Omental fat pad (tissue), 3 donors: ENCODE measurements at regions not wholly inside any gene's neighbourhood (a gene's known extent, or its start where the extent isn't known, plus 50 kb on each side); places are given as distances from the start of the nearest gene placed in this dataset.

Experiments
- ATAC-seq: fragments of 150-250 bp; one replicate; pipeline ENCODE4 v1.9.1; 2016; ENCODE audit warnings: mild to moderate bottlenecking, moderate library complexity; ENCODE audit not compliant: low FRiP score
- DNase-seq: peaks from one replicate; pipeline ENCODE4 v3.0.0-alpha.2; 2019; ENCODE audit warnings: low spot score
- TF ChIP-seq, protein P1 (sequence below), 3 donors: fragments of 450-650 bp; IDR thresholded peaks; one replicate each; pipeline ENCODE4 v1.5.1; 2016 to 2017; ENCODE audit warnings: antibody characterized with exemption in 3 of 3, mild to moderate bottlenecking in 3 of 3, moderate library complexity in 2 of 3

DNA sequence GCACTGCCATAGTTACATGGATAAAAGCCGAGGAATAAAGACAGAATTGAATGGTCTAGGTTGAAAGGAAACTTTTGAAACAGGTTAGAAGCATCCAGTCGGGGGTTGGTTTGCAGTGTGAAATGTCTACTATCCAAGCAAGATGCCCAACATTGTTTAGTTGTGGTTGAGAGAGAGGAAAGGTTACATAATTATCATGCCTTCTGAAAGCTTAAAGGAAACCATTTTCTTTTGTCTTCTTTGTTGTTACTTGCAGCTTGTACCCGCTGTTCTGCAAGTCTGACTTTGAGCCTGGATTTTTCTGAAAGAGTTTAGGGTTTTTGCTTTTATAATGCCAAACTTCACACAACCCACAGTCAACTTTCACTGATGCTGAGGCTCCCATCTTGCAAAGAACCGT is 167.9 kb downstream of the AXIN2 start:
- DNase-seq (no peak), ATAC-seq (no peak)
- TF ChIP-seq, protein P1, sequence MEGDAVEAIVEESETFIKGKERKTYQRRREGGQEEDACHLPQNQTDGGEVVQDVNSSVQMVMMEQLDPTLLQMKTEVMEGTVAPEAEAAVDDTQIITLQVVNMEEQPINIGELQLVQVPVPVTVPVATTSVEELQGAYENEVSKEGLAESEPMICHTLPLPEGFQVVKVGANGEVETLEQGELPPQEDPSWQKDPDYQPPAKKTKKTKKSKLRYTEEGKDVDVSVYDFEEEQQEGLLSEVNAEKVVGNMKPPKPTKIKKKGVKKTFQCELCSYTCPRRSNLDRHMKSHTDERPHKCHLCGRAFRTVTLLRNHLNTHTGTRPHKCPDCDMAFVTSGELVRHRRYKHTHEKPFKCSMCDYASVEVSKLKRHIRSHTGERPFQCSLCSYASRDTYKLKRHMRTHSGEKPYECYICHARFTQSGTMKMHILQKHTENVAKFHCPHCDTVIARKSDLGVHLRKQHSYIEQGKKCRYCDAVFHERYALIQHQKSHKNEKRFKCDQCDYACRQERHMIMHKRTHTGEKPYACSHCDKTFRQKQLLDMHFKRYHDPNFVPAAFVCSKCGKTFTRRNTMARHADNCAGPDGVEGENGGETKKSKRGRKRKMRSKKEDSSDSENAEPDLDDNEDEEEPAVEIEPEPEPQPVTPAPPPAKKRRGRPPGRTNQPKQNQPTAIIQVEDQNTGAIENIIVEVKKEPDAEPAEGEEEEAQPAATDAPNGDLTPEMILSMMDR (IDR thresholded peaks at IDR 0.05) = no peak

DNA sequence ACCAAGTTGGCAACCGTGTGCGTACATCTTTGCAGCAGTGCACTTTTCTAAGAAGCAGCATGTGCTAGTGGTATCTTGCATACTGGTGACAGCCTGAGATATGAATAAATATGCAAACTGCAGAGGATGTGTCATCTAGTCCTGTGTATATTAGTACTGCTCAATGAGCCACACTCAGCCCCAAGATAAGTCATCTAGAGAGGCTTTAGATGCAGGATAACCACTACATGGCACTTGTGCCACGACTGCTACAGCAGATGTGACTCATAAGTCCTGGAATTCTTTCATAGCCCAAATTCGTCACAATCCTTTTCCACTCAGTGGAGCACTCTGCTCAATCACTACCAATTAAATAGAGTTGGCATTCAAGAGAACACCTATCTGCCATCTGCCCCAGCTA is 171.5 kb downstream of the AXIN2 start:
- TF ChIP-seq, protein P1 (IDR thresholded peaks at IDR 0.05) = no peak
- DNase-seq = no peak
- no peak for ATAC-seq

DNA sequence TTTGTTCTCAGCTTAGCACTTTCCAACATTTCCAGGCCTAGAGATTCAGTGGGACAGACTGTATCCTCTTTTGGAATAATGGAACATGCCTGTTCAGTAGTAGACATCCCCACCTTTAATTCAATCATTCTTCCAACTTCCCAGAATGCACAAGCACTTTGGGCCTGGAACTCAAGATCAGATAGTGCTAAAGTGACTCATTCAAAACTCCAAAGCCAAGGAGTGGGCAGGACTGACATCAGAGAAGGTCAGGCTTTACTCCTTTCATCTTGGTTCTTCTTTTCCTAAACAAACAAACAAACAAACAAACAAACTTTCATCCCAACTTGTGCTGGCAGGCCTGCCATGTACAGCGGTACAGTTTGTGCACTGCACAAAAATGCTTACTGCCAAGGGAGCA is 172.0 kb downstream of the AXIN2 start:
- DNase-seq (no peak), ATAC-seq (no peak)
- TF ChIP-seq, protein P1 (IDR thresholded peaks at IDR 0.05) = no peak

DNA sequence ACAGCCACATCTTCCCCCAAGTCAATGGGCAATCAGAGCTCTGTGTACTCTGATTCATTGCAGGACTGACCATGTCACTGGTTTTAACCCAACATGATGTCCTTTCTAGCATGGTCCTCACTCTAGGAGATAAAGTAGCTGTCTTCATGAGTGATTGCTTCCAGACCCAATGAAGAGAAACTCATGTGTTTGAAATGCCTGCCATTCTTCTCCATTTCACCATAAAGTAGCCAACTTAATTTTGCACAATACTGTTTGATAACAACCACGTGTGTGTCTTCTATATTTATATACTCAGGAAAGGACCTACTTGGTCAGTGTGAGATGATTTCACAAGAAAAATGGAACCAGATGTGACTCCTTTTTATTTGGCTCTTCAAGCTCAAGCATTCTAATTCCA is 172.5 kb downstream of the AXIN2 start:
- ATAC-seq (no peak), DNase-seq (no peak)
- TF ChIP-seq, protein P1 (IDR thresholded peaks at IDR 0.05) = no peak

DNA sequence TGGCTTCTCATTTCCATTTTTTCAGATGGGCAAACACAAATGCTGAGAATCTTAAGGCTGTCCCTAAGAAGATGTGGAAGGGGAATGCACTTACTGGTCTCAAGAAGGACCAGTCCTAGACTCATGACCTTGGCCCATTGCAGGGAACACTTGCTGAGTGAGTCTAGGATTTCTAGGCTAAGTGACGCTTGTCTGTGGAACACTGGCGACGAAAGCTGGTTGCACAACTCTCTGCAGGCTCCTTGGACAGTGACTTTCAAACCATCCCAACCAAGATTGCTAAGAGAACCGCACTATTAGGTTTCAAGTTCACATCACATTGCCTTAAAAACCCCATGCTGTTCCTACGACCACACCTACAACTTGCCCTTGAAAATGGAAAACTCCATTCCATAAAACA is 174.1 kb downstream of the AXIN2 start:
- TF ChIP-seq, protein P1 (IDR thresholded peaks at IDR 0.05) = no peak
- no peak for DNase-seq
- no peak for ATAC-seq

DNA sequence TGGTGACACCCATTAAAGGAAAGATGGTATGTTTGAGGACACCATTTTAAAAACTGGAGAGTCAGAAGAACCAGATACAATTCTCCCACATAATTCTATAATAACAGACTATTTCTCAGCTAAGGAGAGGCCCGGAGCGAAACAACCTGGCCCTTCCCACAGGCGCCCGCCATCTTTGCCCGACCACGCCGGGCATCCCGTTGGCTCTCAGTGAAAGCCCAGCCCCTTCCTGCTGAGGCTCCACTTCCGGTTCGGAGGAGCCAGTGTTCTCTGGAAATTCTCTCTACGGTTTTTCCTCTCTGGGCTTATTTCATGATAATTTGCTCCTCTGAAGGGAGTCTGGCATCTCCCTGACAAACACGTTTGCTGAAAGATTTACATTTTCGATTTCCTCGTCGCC is 175.7 kb downstream of the AXIN2 start:
- ATAC-seq (no peak), DNase-seq (no peak)
- TF ChIP-seq, protein P1 (IDR thresholded peaks at IDR 0.05) = no peak

DNA sequence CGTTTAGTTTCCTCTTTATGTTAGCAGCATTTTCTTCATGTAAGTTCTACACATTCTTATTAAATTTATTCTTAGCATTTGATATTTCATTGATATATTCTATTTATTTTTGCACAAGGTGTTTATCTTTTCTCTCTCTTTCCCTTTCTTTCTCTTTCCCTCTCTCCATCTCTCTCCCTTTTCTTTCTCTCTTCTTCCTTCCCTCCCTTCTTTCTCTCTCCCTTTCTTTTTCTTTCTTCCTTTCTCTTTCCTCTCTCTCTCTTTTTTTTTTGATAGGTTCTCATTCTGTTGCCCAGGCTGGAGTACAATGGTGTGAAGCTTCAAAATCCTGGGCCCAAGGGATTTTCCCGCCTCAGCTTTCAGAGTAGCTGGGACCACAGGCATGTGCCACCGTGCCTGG is 176.4 kb downstream of the AXIN2 start:
- DNase-seq = no peak
- TF ChIP-seq, protein P1 (IDR thresholded peaks at IDR 0.05) = no peak

More for the DNA sequence above, 176.4 kb downstream of the AXIN2 start:
- ATAC-seq = no peak
